ENCODE measurements at regions not wholly inside any gene's neighbourhood (a gene's known extent, or its start where the extent isn't known, plus 50 kb on each side); places are given as distances from the start of the nearest gene placed in this dataset.

- Histone ChIP-seq H3K4me1 (ENCODE audit: low read depth, poor library complexity, severe bottlenecking) (no peaks in the 10 kb centered on the region), H3K79me2 (ENCODE audit: insufficient read depth, low read depth) (no peaks in the 10 kb centered on the region), H3K36me3 (ENCODE audit: insufficient read depth) (no peaks in the 10 kb centered on the region), H2AFZ (ENCODE audit: low read depth) (no peak overlapping the region), H3K9ac (no peak overlapping the region), H3K4me2 (no peak overlapping the region), H4K20me1 (ENCODE audit: insufficient read depth) (no peaks in the 10 kb centered on the region), H3K27ac (no peak overlapping the region), H3K4me3 (IDR thresholded peaks at IDR 0.05; ENCODE audit: insufficient read depth, low read depth, low read length) (no peak overlapping the region), H3K27me3 (ENCODE audit: insufficient read depth, low read depth) (no peaks in the 10 kb centered on the region)
- no peak for TF ChIP-seq CTCF (conservative IDR thresholded peaks at IDR 0.05; ENCODE audit: low read depth, low read length)
Observed at GRCh38 chr2:41180387-41180786, 728.5 kb upstream of the SLC8A1 start.

GRCh38 chr2:41182961-41183360 lies 731.1 kb upstream of the SLC8A1 start:
- Histone ChIP-seq H2AFZ (ENCODE audit: low read depth) (no peak overlapping the region), H3K27me3 (ENCODE audit: insufficient read depth, low read depth) (no peaks in the 10 kb centered on the region), H3K79me2 (ENCODE audit: insufficient read depth, low read depth) (no peaks in the 10 kb centered on the region), H3K4me1 (ENCODE audit: low read depth, poor library complexity, severe bottlenecking) (no peaks in the 10 kb centered on the region), H3K36me3 (ENCODE audit: insufficient read depth) (no peaks in the 10 kb centered on the region), H3K9ac (no peak overlapping the region), H3K4me2 (no peak overlapping the region), H3K27ac (no peak overlapping the region), H3K4me3 (IDR thresholded peaks at IDR 0.05; ENCODE audit: insufficient read depth, low read depth, low read length) (no peak overlapping the region), H4K20me1 (ENCODE audit: insufficient read depth) (no peaks in the 10 kb centered on the region)
- no peak for TF ChIP-seq CTCF (conservative IDR thresholded peaks at IDR 0.05; ENCODE audit: low read depth, low read length)

- Histone ChIP-seq H3K4me3 (IDR thresholded peaks at IDR 0.05; ENCODE audit: insufficient read depth, low read depth, low read length) (no peak overlapping the region), H3K79me2 (ENCODE audit: insufficient read depth, low read depth) (no peaks in the 10 kb centered on the region), H3K36me3 (ENCODE audit: insufficient read depth) (no peaks in the 10 kb centered on the region), H4K20me1 (ENCODE audit: insufficient read depth) (no peaks in the 10 kb centered on the region), H3K9ac (no peak overlapping the region), H3K4me1 (ENCODE audit: low read depth, poor library complexity, severe bottlenecking) (no peaks in the 10 kb centered on the region), H3K27ac (no peak overlapping the region), H2AFZ (ENCODE audit: low read depth) (no peak overlapping the region), H3K27me3 (ENCODE audit: insufficient read depth, low read depth) (no peaks in the 10 kb centered on the region), H3K4me2 (no peak overlapping the region)
- TF ChIP-seq CTCF (conservative IDR thresholded peaks at IDR 0.05; ENCODE audit: low read depth, low read length), result no peak
Observed at GRCh38 chr2:41187376-41188122, 735.7 kb upstream of the SLC8A1 start.

GRCh38 chr2:41194230-41194629 lies 742.3 kb upstream of the SLC8A1 start:
- Histone ChIP-seq H3K27ac (no peak overlapping the region), H3K4me2 (no peak overlapping the region), H3K4me1 (ENCODE audit: low read depth, poor library complexity, severe bottlenecking) (no peaks in the 10 kb centered on the region), H3K79me2 (ENCODE audit: insufficient read depth, low read depth) (no peaks in the 10 kb centered on the region), H3K36me3 (ENCODE audit: insufficient read depth) (no peaks in the 10 kb centered on the region), H3K9ac (no peak overlapping the region), H2AFZ (ENCODE audit: low read depth) (no peak overlapping the region), H4K20me1 (ENCODE audit: insufficient read depth) (no peaks in the 10 kb centered on the region), H3K27me3 (ENCODE audit: insufficient read depth, low read depth) (no peaks in the 10 kb centered on the region), H3K4me3 (IDR thresholded peaks at IDR 0.05; ENCODE audit: insufficient read depth, low read depth, low read length) (no peak overlapping the region)
- TF ChIP-seq CTCF (conservative IDR thresholded peaks at IDR 0.05; ENCODE audit: low read depth, low read length), result no peak
